ENCODE measurements at regions not wholly inside any gene's neighbourhood (a gene's known extent, or its start where the extent isn't known, plus 50 kb on each side); places are given as distances from the start of the nearest gene placed in this dataset.
A peak's percentile ranks its signal among the peaks of the same experiment; 100 is the strongest.

- Histone ChIP-seq H3K4me1 (peaks cover 0 to 5% (median 0%) of the 10 kb centered on the region in 6 donors), H3K27ac (no peak overlapping the region), H3K36me3 (no peaks in the 10 kb centered on the region), H3K27me3 (replicated peaks in 1 of 7) (no peaks in the 10 kb centered on the region), H3K4me3 (no peak overlapping the region), H3K9me3 (no peaks in the 10 kb centered on the region)
- 80 to 98% (median 96%) methylated on average over 3 of the region's 3 CpGs for WGBS, 5 donors
- peak; percentile 65 for DNase-seq
- TF ChIP-seq POLR2AphosphoS5 (IDR thresholded peaks at IDR 0.05): no peak
- no peak for TF ChIP-seq POLR2A (IDR thresholded peaks at IDR 0.05)
- TF ChIP-seq CTCF (IDR thresholded peaks at IDR 0.05 in 8 of 11, conservative IDR thresholded peaks at IDR 0.05 in 3 of 11): no peak
- intact Hi-C loops (cut with DNase I; ENCODE audit: low total_unique reads): no loop called here
Measured at GRCh38 chr3:56997041-56997440, 63.4 kb upstream of the SPATA12 start.

GRCh38 chr3:56994391-56994790, 66.1 kb upstream of the SPATA12 start:
- TF ChIP-seq POLR2A (IDR thresholded peaks at IDR 0.05) (no peak), POLR2AphosphoS5 (IDR thresholded peaks at IDR 0.05) (no peak), CTCF (IDR thresholded peaks at IDR 0.05 in 8 of 11, conservative IDR thresholded peaks at IDR 0.05 in 3 of 11) (no peak)
- WGBS, 5 donors: 81 to 91% (median 84%) methylated on average over 6 of the region's 6 CpGs
- Histone ChIP-seq H3K36me3 (no peaks in the 10 kb centered on the region), H3K27ac (no peak overlapping the region), H3K4me3 (no peak overlapping the region), H3K27me3 (replicated peaks in 1 of 7) (peaks cover 0 to 5% (median 2%) of the 10 kb centered on the region in 7 donors), H3K9me3 (no peaks in the 10 kb centered on the region), H3K4me1 (peaks cover 0 to 5% (median under 1%) of the 10 kb centered on the region in 6 donors)
- DNase-seq: no peak
- intact Hi-C loops (cut with DNase I; ENCODE audit: low total_unique reads): no loop called here

- DNase-seq: no peak
- intact Hi-C loops (cut with DNase I; ENCODE audit: low total_unique reads): no loop called here
- no peak for TF ChIP-seq CTCF (IDR thresholded peaks at IDR 0.05 in 8 of 11, conservative IDR thresholded peaks at IDR 0.05 in 3 of 11)
- no peak for TF ChIP-seq POLR2A (IDR thresholded peaks at IDR 0.05)
- TF ChIP-seq POLR2AphosphoS5 (IDR thresholded peaks at IDR 0.05): no peak
- peaks cover 0 to 9% (median 4%) of the 10 kb centered on the region in 7 donors for H3K27me3 ChIP-seq (replicated peaks in 1 of 7)
- no peak overlapping the region for H3K4me3 ChIP-seq
- no peaks in the 10 kb centered on the region for H3K36me3 ChIP-seq
- H3K27ac ChIP-seq: no peak overlapping the region
- WGBS, 5 donors: 63 to 83% (median 69%) methylated on average over 3 of the region's 3 CpGs
- peaks cover 0 to 10% (median 6%) of the 10 kb centered on the region in 6 donors for H3K4me1 ChIP-seq
- H3K9me3 ChIP-seq: no peaks in the 10 kb centered on the region
Measured at GRCh38 chr3:56990641-56991015, 69.8 kb upstream of the SPATA12 start.

DNA sequence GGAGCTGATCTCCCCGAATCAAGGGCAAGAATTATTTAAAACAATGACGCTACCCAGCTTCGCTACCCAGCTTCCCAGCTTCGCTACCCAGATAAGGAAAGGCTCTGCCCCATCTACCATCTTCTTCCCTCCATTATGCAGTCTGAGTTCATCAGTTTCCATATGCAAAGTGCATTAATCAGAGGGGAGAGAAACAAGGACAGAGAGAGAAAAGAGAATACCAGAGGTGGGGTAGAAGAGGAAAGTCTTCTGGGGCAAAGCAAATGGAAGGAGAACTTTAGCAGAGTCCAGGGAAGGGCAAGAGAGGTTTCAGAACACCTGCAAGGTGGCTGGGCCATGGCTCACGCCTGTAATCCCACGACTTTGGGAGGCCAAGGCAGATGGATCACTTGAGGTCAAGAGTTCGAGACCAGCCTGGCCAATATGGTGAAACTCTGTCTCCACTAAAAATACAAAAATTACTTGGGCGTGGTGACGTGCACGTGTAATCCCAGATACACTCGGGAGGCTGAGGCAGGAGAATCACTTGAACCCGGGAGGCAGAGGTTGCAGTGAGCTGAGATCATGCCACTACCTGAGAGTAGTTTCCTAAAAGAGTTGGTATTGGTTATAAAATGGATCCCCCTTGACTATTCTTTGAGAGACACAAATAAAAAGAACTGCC, 70.4 kb upstream of the SPATA12 start:
- intact Hi-C loops (cut with DNase I; ENCODE audit: low total_unique reads): loop anchor here (2.0 to 10.0 kb wide), 3 partner anchors 75 to 287 kb away; no protein-coding TSS in a partner anchor
- H3K4me3 ChIP-seq: no peak overlapping the region
- no peak for DNase-seq
- TF ChIP-seq CTCF (IDR thresholded peaks at IDR 0.05 in 8 of 11, conservative IDR thresholded peaks at IDR 0.05 in 3 of 11) (no peak), POLR2A (IDR thresholded peaks at IDR 0.05) (no peak), POLR2AphosphoS5 (IDR thresholded peaks at IDR 0.05) (no peak)
- peaks cover 0 to 9% (median 4%) of the 10 kb centered on the region in 7 donors for H3K27me3 ChIP-seq (replicated peaks in 1 of 7)
- 77 to 89% (median 78%) methylated on average over 12 of the region's 12 CpGs for WGBS, 5 donors
- no peak overlapping the region for H3K27ac ChIP-seq
- no peaks in the 10 kb centered on the region for H3K36me3 ChIP-seq
- H3K9me3 ChIP-seq: no peaks in the 10 kb centered on the region
- peaks cover 0 to 10% (median 6%) of the 10 kb centered on the region in 6 donors for H3K4me1 ChIP-seq

Measured in spleen (tissue), 11 donors.